GM19438 (cell line): ENCODE measurements at regions not wholly inside any gene's neighbourhood (a gene's known extent, or its start where the extent isn't known, plus 50 kb on each side); places are given as distances from the start of the nearest gene placed in this dataset.
A peak's percentile ranks its signal among the peaks of the same experiment; 100 is the strongest.
"Not testable (repeated sequence)": the region's sequence is repeated elsewhere in the genome, so short reads cannot be mapped to it uniquely, and the experiment has no call there.

Experiments used
- ATAC-seq: cut with Tn5 transposase; IDR thresholded peaks from one replicate; pipeline ENCODE4 v1.9.1; 2021; ENCODE audit warnings: low read depth; ENCODE audit not compliant: unreplicated experiment

- no peak for ATAC-seq
Measured at GRCh38 chr13:79847882-79848592, 367.1 kb downstream of the NDFIP2 start.

GRCh38 chr13:79846386-79846785, 365.4 kb downstream of the NDFIP2 start:
- no peak for ATAC-seq

GRCh38 chr13:79837741-79838450, 356.9 kb downstream of the NDFIP2 start:
- no peak for ATAC-seq

DNA sequence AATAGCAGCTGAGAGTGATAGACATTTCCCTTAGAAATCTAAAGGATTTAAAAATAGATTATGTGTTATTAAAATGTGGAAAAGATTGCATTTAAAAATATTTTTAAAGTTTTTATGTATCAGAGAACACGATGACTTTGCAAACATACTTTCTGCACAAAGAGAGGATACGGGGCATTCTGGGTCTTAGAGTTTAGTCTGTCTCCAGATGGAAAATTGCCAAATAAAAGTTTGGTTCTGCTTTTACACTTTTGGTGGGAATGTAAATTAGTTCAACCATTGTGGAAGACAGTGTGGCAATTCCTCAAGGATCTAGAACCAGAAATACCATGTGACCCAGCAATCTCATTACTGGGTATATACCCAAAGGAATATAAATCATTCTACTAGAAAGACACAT, 355.2 kb downstream of the NDFIP2 start:
- ATAC-seq: not testable (repeated sequence)

DNA sequence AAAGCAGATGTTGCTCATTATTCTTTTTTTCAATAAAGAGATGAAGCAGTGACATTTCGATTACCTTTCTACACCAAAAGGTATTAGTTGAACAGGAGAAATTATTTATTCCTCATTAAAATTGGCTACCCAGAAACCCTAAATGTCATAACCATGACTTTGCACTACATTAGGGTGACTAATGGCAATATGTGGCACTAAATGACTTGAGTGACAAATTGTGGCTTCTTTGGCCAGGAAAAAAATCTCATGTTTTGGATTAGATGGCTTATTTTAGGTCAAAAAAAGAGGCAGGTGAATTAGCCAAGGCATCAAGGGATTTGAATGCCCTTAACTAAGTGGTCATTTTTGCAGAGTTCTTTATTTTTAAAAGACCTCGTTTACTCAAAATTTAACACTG, 353.9 kb downstream of the NDFIP2 start:
- no peak for ATAC-seq

DNA sequence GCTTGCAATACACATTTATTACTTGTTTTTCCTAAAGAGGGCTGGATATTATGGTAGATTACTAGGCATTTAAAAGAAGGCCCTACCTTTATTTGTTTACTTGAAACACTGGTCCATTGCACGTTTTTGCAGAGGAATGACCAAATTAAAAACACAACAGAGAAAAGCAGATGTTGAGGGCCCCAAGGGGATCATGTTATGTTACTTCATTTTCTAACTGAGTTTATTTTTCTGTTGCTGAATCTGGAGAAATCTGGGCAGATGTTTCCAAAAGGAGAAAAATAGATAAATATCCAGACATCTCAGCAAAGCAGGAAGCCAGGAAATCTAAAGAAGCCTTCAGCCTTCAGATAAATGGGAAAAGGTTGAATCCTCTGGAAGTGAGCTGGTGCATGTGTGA, 353.0 kb downstream of the NDFIP2 start:
- no peak for ATAC-seq

GRCh38 chr13:79831556-79831955, 350.6 kb downstream of the NDFIP2 start:
- no peak for ATAC-seq

GRCh38 chr13:79830945-79831344, 350.0 kb downstream of the NDFIP2 start:
- no peak for ATAC-seq

GRCh38 chr13:79830426-79830825, 349.5 kb downstream of the NDFIP2 start:
- no peak for ATAC-seq

DNA sequence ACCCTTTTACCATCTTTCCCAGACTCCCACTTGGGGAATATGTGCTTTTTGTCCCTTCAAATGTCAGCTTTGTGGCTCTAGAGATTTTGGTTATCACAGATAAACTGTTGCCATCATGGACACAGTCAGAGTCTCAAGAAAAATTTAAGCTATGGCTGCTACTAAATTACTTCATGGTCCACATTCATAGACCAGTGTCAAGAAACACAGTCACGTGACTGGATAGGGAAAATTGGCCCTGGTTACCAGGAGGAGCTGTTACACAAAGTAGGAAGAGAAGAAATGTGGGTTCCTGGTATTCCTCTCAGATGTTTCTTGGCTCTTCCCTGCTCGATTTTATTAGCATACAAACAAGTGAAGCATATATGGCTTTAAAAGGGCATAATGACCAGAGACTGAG, 348.9 kb downstream of the NDFIP2 start:
- no peak for ATAC-seq

- ATAC-seq: no peak
Measured at GRCh38 chr13:79825959-79826358, 345.0 kb downstream of the NDFIP2 start.

DNA sequence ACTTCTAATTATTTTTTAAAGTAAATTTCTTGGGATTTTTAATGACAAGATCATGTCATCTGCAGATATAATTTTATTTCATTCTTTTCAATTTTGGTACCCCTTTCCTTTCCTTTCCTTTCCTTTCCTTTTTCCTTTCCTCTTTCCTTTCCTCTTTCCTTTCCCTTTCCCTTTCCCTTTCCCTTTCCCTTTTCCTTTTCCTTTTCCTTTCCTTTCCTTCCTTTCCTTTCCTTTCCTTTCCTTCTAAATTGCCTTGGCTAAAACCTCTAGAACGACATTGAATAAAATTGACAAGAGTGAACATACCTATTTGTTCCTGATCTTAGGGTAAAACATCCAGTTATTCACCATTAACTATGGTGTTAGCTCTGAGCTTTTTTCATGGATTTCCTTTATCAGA, 334.1 kb downstream of the NDFIP2 start:
- no peak for ATAC-seq

DNA sequence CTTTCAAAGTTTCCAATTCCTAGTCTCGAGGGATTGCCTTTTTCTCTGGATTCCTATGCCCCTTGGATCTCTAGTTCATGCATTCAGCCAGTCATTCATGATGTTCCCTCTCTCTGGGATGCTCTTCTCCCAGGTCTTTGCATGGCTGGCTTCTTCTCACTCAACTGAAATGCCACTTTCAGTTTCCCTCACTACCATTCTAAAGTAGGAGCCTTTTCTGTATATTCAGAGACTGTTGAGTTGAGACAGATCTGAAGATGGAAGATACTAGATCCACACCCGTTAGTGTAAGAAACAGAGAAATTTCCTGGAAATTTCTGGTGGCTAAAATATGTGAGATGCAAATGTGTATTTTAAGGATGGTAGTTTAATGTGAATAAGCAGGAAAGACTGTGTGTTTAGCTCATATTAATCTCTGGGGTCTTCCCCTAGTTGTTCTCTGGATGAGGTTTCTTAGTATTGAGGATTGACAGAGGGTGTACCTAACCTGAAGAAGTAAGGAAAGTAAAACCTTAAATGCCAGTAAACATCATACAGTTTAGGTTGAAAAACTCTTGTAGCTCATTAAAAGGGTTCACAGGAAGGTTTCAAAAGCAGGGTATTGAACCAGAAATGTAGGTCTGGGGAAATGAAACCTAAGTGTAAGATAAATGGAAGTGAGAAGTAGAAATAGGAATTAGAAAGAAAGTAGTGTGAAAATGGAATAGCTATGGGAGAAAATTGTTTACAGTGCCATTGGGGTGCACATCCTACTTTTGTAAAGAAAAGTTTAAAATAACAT, 331.3 kb downstream of the NDFIP2 start:
- peak; percentile 61 for ATAC-seq

GRCh38 chr13:79811170-79811569, 330.2 kb downstream of the NDFIP2 start:
- no peak for ATAC-seq

GRCh38 chr13:79810669-79811068, 329.7 kb downstream of the NDFIP2 start:
- no peak for ATAC-seq

- no peak for ATAC-seq
Measured at GRCh38 chr13:79810018-79810417, 329.1 kb downstream of the NDFIP2 start.

DNA sequence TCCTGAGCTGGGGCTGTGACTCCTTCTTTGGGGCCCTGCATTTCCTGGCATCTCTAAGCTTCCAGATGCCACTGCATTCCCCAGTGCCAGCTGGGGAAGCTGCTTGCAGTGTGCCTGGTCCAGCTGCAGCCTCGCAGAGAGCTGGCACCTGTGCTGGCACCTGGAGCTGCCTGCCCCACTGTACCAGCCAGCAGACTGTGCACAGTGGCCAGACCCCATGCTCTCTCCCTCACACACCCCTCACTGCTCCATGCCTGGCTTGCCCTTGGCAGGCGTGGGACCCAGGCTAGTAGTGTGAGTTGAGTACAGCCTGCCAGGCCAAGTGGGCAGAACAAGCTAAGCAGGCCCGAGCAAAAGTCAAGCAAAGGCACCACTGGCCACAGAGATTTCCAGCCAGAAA, 327.5 kb downstream of the NDFIP2 start:
- no peak for ATAC-seq

GRCh38 chr13:79807554-79807953, 326.6 kb downstream of the NDFIP2 start:
- no peak for ATAC-seq

DNA sequence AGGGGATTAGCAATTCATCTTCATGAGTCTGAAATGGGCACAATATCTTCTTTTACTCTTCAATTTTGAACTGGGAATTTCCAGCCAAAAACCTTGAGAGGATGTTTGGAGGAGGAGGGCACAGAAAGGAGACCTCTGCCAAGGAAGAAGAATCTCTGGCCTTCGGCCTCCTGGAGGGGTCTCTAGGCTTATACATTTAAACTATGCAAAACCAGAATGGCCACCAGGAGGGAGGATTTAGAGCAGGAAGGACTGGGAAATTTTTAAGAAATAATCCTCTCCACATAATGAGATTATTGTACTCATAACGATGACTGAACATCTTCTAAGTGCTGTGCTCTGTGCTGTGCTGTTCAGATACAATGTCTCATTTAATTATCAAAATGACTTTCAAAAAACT, 325.9 kb downstream of the NDFIP2 start:
- no peak for ATAC-seq

GRCh38 chr13:79805317-79805716, 324.4 kb downstream of the NDFIP2 start:
- no peak for ATAC-seq

- no peak for ATAC-seq
Measured at GRCh38 chr13:79803989-79804388, 323.0 kb downstream of the NDFIP2 start.
